BLaER1 (cell line): ENCODE measurements at regions not wholly inside any gene's neighbourhood (a gene's known extent, or its start where the extent isn't known, plus 50 kb on each side); places are given as distances from the start of the nearest gene placed in this dataset.

Source experiments
- H3K27ac ChIP-seq: shearing (Covaris generic); formaldehyde crosslinking; 2 replicates; pipeline ENCODE4 v1.8.1; 2022
- H3K27me3 ChIP-seq: shearing (Covaris generic); formaldehyde crosslinking; 2 replicates; pipeline ENCODE4 v1.8.1; 2022
- H3K36me3 ChIP-seq: shearing (Covaris generic); formaldehyde crosslinking; 2 replicates; pipeline ENCODE4 v1.8.1; 2022
- H3K4me1 ChIP-seq: shearing (Covaris generic); formaldehyde crosslinking; 2 replicates; pipeline ENCODE4 v1.8.1; 2022
- H3K4me2 ChIP-seq: shearing (Covaris generic); formaldehyde crosslinking; 2 replicates; pipeline ENCODE4 v1.8.1; 2022
- H3K4me3 ChIP-seq: shearing (Covaris generic); formaldehyde crosslinking; 2 replicates; pipeline ENCODE4 v1.8.1; 2022
- H3K9ac ChIP-seq: shearing (Covaris generic); formaldehyde crosslinking; 2 replicates; pipeline ENCODE4 v1.8.1; 2022
- H3K9me3 ChIP-seq: shearing (Covaris generic); formaldehyde crosslinking; 2 replicates; pipeline ENCODE4 v1.8.1; 2022
- H4K20me1 ChIP-seq: shearing (Covaris generic); formaldehyde crosslinking; 2 replicates; pipeline ENCODE4 v1.8.1; 2022
- Cebpa-rat ChIP-seq: shearing (Covaris generic); IDR thresholded peaks from 2 replicates; pipeline ENCODE4 v1.8.1; 2022

DNA sequence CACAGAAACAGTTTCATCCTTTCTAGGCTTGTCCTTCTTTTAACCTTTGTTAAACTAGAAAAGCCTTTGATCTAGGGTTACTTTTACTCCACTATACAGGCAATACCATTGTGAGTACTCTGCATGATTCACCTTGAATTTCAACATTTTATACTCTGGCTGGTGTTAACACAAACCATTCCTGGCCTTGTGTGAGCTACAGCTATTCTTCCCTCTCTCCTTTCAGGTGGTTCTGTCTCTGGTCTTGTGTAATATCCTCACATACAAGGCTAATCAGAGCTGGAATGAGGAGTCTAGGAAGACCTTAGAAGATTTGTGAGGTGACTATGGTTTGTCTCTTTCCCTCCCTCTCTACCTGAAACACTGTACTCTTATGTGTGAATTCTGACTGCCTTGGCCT lies 837.4 kb upstream of the USP15 start:
- Histone ChIP-seq H3K4me1 (no peaks in the 10 kb centered on the region), H3K36me3 (no peaks in the 10 kb centered on the region), H3K4me2 (no peak overlapping the region), H3K27me3 (no peaks in the 10 kb centered on the region), H3K9me3 (0 out of 2 replicates have a peak, but pooled peaks cover 4% of the 10 kb centered on the region), H3K27ac (no peak overlapping the region), H4K20me1 (no peaks in the 10 kb centered on the region), H3K9ac (no peak overlapping the region), H3K4me3 (no peak overlapping the region)
- no peak for TF ChIP-seq Cebpa-rat

DNA sequence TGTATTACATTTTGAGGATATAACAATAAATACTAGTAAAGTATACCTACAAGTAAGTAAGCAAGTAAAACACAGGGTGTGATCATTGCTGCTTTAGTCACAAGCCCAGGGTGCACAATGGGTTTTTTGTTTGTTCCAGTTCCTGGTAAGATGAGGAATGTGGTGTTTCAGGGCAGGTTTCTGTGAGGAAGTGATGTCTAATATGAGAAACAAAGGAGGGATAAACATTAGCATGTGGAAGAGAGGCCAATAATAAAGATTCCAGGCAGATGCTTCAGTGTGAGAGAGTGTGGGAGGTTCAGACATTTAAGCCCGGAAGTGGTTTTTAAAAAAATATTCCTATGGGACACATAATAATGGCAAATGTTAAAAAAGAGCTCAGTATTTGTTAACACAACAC lies 808.1 kb upstream of the USP15 start:
- Histone ChIP-seq H3K27me3 (no peaks in the 10 kb centered on the region), H4K20me1 (no peaks in the 10 kb centered on the region), H3K4me3 (no peak overlapping the region), H3K4me1 (0 out of 2 replicates have a peak, but pooled peaks cover 6% of the 10 kb centered on the region), H3K9me3 (no peaks in the 10 kb centered on the region), H3K36me3 (no peaks in the 10 kb centered on the region), H3K4me2 (no peak overlapping the region), H3K27ac (no peak overlapping the region), H3K9ac (no peak overlapping the region)
- TF ChIP-seq Cebpa-rat = no peak

DNA sequence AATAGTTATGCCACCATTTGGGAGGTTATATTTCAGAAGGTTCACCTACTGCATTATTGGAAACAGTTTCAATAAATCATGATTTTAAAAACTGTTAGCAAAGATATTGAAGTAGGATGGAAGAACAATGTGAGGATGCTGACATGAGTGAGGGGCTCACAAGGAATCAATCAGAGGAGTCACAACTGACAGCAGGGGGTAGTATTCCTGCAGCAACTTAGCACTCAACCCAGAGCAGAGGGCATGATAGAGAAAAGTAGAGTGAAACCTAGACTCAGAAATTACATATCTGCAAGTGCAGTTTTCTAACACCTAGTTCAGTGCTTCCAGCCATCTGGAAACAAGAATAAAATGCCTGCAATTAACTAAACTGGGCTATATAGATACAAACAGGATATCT lies 772.5 kb upstream of the USP15 start:
- no peaks in the 10 kb centered on the region for H3K4me1 ChIP-seq
- H3K27me3 ChIP-seq = no peaks in the 10 kb centered on the region
- no peak overlapping the region for H3K27ac ChIP-seq
- no peaks in the 10 kb centered on the region for H4K20me1 ChIP-seq
- H3K36me3 ChIP-seq = no peaks in the 10 kb centered on the region
- no peak overlapping the region for H3K4me3 ChIP-seq
- H3K9me3 ChIP-seq = no peaks in the 10 kb centered on the region
- no peak overlapping the region for H3K4me2 ChIP-seq
- no peak for TF ChIP-seq Cebpa-rat
- no peak overlapping the region for H3K9ac ChIP-seq

DNA sequence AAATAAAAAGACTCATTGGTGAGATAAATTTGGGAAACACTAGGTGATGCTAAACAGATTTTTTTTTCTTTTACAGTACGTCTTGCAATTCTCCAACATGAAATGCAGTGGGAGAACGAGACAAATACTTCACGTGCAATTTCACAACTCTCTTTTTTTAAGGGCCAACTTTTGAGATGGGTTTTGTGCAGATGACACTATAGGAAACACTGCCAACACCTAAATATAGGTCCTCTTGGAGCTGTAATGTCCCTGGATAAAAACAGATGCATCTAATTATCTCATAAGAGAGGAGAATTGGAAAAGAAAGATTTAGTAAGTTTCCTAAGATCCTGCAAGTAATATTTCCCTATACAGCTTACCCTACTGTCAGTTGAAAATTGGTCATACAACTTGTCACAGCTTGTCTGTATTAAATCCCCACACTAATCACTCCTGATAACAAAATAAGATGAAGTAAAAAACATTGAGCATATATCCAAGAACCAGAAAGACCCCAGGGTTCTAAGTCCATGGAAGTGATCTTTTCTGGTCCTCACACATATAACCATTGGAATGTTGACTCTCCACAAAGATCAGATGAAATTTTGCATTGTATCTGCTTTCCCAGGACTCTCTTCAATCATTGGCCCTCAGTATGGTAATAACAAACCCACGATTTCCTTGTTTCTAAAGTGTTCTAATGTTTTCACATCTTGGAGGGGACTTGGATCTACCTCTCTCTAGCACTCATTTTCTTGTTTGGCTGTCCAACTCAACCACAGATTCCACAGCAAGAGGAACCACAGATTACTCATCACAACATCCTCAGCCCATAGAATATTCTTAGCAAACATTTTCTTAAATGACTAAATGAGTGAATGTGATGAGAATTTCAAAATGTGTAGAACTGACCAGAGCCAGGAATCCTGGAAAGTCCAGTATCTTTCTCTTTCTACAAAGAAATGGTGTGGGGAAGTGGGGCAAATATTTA lies 769.4 kb upstream of the USP15 start:
- Histone ChIP-seq H3K27ac (no peak overlapping the region), H3K9ac (no peak overlapping the region), H3K27me3 (no peaks in the 10 kb centered on the region), H3K4me1 (no peaks in the 10 kb centered on the region), H3K4me2 (no peak overlapping the region), H3K4me3 (no peak overlapping the region), H3K9me3 (no peaks in the 10 kb centered on the region), H3K36me3 (no peaks in the 10 kb centered on the region), H4K20me1 (no peaks in the 10 kb centered on the region)
- TF ChIP-seq Cebpa-rat = no peak

DNA sequence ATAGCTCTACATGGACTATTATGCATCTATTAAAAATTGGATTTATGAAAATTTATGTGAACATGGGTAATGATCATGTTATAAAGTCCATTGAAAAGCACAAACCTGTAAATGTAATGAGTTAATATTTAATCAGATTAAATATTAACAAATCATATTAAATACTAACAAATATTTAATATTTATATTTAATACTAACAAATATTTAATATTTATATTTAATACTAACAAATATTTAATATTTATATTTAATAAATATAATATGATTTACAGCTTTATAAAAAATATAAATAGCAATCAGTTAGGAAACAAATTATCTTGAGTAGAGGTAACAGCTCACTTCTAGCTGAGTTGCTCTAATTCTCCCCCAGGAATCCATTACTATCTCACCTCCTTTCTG lies 758.0 kb upstream of the USP15 start:
- Histone ChIP-seq H3K9ac (no peak overlapping the region), H3K4me3 (no peak overlapping the region), H3K36me3 (no peaks in the 10 kb centered on the region), H3K9me3 (no peaks in the 10 kb centered on the region), H3K27me3 (no peaks in the 10 kb centered on the region), H3K4me1 (no peaks in the 10 kb centered on the region), H4K20me1 (no peaks in the 10 kb centered on the region), H3K27ac (no peak overlapping the region), H3K4me2 (no peak overlapping the region)
- TF ChIP-seq Cebpa-rat = no peak

DNA sequence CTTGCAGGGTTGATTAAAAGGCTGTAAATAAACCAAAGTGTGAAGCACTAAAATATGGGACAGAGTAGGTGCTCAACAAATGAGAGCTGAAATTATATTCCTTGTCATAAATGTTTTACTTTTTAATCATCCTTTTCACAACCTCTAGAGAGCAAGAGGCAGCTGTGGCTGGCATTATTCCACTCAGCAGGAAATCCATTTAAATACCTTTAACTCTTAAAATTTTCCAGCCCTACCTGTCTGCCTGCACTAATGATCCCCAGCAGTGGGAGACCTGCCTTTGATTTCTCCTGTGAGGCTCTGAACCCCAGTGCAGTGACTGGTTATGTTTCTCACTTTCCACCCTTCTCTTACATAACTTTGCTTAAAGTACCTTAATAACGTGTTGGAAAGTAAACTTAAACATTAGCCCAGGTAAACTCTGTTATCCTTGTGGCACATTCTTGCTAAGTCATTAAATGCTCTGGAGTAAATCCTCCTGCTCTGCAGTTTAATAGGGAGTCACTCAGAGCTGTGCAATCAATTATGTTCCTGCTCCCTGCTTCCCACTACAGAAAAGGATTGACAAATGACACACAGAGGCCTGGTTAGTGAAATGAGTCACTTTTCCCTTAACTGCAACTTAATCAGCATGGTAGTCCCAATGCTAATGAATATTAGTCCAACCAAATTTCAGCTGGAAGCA lies 755.7 kb upstream of the USP15 start:
- TF ChIP-seq Cebpa-rat = no peak
- Histone ChIP-seq H3K27me3 (no peaks in the 10 kb centered on the region), H3K36me3 (no peaks in the 10 kb centered on the region), H3K4me1 (no peaks in the 10 kb centered on the region), H3K9ac (no peak overlapping the region), H3K4me2 (no peak overlapping the region), H3K4me3 (no peak overlapping the region), H3K27ac (no peak overlapping the region), H4K20me1 (no peaks in the 10 kb centered on the region), H3K9me3 (no peaks in the 10 kb centered on the region)

DNA sequence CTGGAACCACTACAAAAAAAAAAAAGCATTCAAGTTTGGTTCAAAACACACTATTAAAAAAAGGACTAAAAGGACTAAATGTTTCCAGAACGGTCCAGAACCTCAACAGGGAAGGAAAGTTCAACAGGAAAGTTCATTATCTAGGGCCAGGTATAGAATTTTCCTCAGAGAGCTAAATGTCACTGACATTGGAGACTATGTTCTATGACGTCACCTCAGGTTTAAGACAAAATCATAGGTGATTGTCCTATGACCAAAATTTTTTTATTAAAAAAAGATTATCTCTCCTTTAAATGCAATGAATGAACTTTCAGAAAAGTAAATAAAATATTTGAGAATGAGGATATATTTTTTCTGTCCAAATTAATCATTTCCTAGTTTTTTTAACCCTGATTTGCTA lies 746.7 kb upstream of the USP15 start:
- H3K36me3 ChIP-seq = no peaks in the 10 kb centered on the region
- H3K9ac ChIP-seq = no peak overlapping the region
- no peak overlapping the region for H3K4me3 ChIP-seq
- H3K4me1 ChIP-seq = no peaks in the 10 kb centered on the region
- TF ChIP-seq Cebpa-rat = no peak
- no peaks in the 10 kb centered on the region for H3K9me3 ChIP-seq
- H3K4me2 ChIP-seq = no peak overlapping the region
- no peaks in the 10 kb centered on the region for H4K20me1 ChIP-seq
- H3K27ac ChIP-seq = no peak overlapping the region
- H3K27me3 ChIP-seq = no peaks in the 10 kb centered on the region

DNA sequence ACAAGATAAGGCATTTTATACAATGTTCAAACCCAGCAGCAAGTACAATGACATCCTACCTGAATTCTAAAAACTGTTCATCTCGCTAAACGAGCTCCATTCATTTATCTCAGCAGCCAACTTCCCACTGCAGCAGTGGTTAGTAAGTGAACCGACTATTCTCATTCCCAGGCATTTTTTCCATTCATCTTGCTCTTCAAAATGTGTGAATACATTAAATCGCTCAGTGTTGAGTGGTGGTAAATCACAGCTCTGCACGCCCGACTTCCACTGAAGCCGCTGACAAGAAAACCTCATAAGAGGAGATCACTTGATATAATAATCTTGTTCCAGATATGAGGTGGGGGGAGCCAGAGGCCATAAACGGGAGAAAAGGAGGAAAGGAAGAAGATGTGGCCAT lies 746.2 kb upstream of the USP15 start:
- H3K27ac ChIP-seq = no peak overlapping the region
- no peak overlapping the region for H3K9ac ChIP-seq
- TF ChIP-seq Cebpa-rat = no peak
- H3K4me1 ChIP-seq = no peaks in the 10 kb centered on the region
- H4K20me1 ChIP-seq = no peaks in the 10 kb centered on the region
- H3K36me3 ChIP-seq = no peaks in the 10 kb centered on the region
- no peaks in the 10 kb centered on the region for H3K27me3 ChIP-seq
- no peak overlapping the region for H3K4me3 ChIP-seq
- no peaks in the 10 kb centered on the region for H3K9me3 ChIP-seq
- no peak overlapping the region for H3K4me2 ChIP-seq

DNA sequence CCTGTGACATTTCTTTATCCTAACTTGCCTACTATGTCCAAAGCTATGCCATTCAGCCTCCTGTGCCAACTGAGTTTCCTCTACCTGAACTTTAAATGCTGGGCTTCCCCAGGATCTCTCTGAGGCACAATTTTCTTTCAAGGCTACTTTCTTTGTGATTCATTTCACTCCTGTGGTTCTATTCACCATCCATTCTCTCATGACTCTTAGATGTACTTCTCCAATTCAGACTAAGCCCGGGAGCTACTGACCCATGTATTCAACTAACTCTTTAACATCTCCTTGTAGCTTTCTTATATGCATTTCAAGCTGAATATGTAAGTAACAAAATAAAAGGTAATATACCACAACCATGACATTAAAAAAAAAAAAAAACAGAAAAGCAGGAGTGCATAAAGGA lies 738.9 kb upstream of the USP15 start:
- H3K27me3 ChIP-seq = no peaks in the 10 kb centered on the region

More for the DNA sequence above, 738.9 kb upstream of the USP15 start:
- no peak overlapping the region for H3K27ac ChIP-seq
- H3K4me1 ChIP-seq = peaks cover 7% of the 10 kb centered on the region; the same call in 1 of the 2 replicates
- no peaks in the 10 kb centered on the region for H4K20me1 ChIP-seq
- H3K9ac ChIP-seq = no peak overlapping the region
- no peak overlapping the region for H3K4me2 ChIP-seq
- H3K9me3 ChIP-seq = no peaks in the 10 kb centered on the region
- no peaks in the 10 kb centered on the region for H3K36me3 ChIP-seq
- no peak for TF ChIP-seq Cebpa-rat
- no peak overlapping the region for H3K4me3 ChIP-seq
